ENCODE measurements at regions not wholly inside any gene's neighbourhood (a gene's known extent, or its start where the extent isn't known, plus 50 kb on each side); places are given as distances from the start of the nearest gene placed in this dataset.
A peak's percentile ranks its signal among the peaks of the same experiment; 100 is the strongest.

- Histone ChIP-seq H3K27me3 (ENCODE audit: low read depth) (peaks cover 3% of the 10 kb centered on the region; the same call in 1 of the 2 replicates), H3K9me3 (no peaks in the 10 kb centered on the region), H3K36me3 (replicated peaks) (no peaks in the 10 kb centered on the region), H3K4me1 (no peaks in the 10 kb centered on the region), H3K4me3 (no peak overlapping the region)
- in situ Hi-C loops (cut with MboI; ENCODE audit: low sequenced_read_pairs): no loop called here
- peak in 1 of 2 experiments; percentile 18 for DNase-seq (ENCODE audit: low spot score in 2 of 2)
Observed at GRCh38 chr9:4435197-4435596, 55.1 kb upstream of the SLC1A1 start.

DNA sequence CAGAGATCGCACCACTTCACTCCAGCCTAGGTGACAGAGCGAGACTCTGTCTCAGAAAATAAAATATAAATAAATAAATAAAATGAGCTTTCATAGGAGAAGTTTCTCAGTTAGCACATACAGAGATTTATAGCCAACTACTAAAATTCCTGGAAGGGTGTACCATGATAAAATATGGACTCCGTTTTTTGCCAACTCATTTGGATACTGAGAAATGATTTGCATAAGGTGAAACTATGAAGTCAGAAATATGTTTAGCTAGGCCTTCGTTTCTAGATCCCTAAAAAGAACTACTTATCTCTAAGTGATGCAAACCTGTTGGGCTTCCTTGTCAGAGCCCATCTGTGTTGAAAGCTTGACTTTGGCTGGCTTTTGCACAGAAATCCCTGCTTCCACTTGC, 56.9 kb upstream of the SLC1A1 start:
- Histone ChIP-seq H3K36me3 (replicated peaks) (no peaks in the 10 kb centered on the region), H3K4me1 (no peaks in the 10 kb centered on the region), H3K4me3 (no peak overlapping the region), H3K9me3 (no peaks in the 10 kb centered on the region), H3K27me3 (ENCODE audit: low read depth) (no peaks in the 10 kb centered on the region)
- in situ Hi-C loops (cut with MboI; ENCODE audit: low sequenced_read_pairs): no loop called here
- no peak for DNase-seq (ENCODE audit: low spot score in 2 of 2)

GRCh38 chr9:4430432-4431261, 59.6 kb upstream of the SLC1A1 start:
- no peak for DNase-seq (ENCODE audit: low spot score in 2 of 2)
- no peaks in the 10 kb centered on the region for H3K27me3 ChIP-seq (ENCODE audit: low read depth)
- no peaks in the 10 kb centered on the region for H3K9me3 ChIP-seq
- in situ Hi-C loops (cut with MboI; ENCODE audit: low sequenced_read_pairs): no loop called here
- H3K4me1 ChIP-seq: no peaks in the 10 kb centered on the region
- no peak overlapping the region for H3K4me3 ChIP-seq
- no peaks in the 10 kb centered on the region for H3K36me3 ChIP-seq (replicated peaks)

GRCh38 chr9:4425319-4426045, 64.8 kb upstream of the SLC1A1 start:
- Histone ChIP-seq H3K36me3 (replicated peaks) (no peaks in the 10 kb centered on the region), H3K27me3 (ENCODE audit: low read depth) (no peaks in the 10 kb centered on the region), H3K9me3 (no peaks in the 10 kb centered on the region), H3K4me1 (no peaks in the 10 kb centered on the region), H3K4me3 (no peak overlapping the region)
- DNase-seq (ENCODE audit: low spot score in 2 of 2): no peak
- in situ Hi-C loops (cut with MboI; ENCODE audit: low sequenced_read_pairs): no loop called here

DNA sequence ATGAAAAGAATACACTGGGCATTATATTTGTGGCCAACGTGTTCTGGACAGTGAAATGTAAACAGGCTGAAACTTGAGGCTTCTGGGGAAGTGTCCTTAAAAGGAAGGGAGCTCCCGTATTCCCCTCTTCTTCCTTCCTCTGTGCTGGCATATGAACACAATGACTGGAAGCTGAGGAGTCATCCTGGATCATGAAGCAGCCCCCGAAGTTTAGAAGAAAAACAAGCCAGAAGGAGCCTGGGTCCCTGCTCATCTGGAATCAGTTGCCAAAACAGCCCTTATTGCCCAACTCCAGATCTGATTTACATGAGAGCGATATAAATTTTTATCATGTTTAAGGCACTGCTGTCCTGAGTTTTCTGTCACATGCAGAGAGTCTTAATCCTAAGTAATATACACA, 65.4 kb upstream of the SLC1A1 start:
- DNase-seq (ENCODE audit: low spot score in 2 of 2): no peak
- H3K27me3 ChIP-seq (ENCODE audit: low read depth): no peaks in the 10 kb centered on the region
- H3K36me3 ChIP-seq (replicated peaks): no peaks in the 10 kb centered on the region
- in situ Hi-C loops (cut with MboI; ENCODE audit: low sequenced_read_pairs): no loop called here
- H3K9me3 ChIP-seq: no peaks in the 10 kb centered on the region
- no peaks in the 10 kb centered on the region for H3K4me1 ChIP-seq
- H3K4me3 ChIP-seq: no peak overlapping the region

- no peaks in the 10 kb centered on the region for H3K36me3 ChIP-seq (replicated peaks)
Observed at GRCh38 chr9:4424038-4424437, 66.2 kb upstream of the SLC1A1 start.

GRCh38 chr9:4423207-4423610, 67.1 kb upstream of the SLC1A1 start:
- in situ Hi-C loops (cut with MboI; ENCODE audit: low sequenced_read_pairs): no loop called here
- no peak overlapping the region for H3K4me3 ChIP-seq
- H3K4me1 ChIP-seq: peaks cover 2% of the 10 kb centered on the region; the same call in 1 of the 2 replicates
- no peaks in the 10 kb centered on the region for H3K36me3 ChIP-seq (replicated peaks)
- H3K27me3 ChIP-seq (ENCODE audit: low read depth): no peaks in the 10 kb centered on the region
- no peaks in the 10 kb centered on the region for H3K9me3 ChIP-seq
- DNase-seq (ENCODE audit: low spot score in 2 of 2): no peak

More at GRCh38 chr9:4424038-4424437, 66.2 kb upstream of the SLC1A1 start:
- H3K27me3 ChIP-seq (ENCODE audit: low read depth): no peaks in the 10 kb centered on the region
- no peak for DNase-seq (ENCODE audit: low spot score in 2 of 2)
- no peaks in the 10 kb centered on the region for H3K9me3 ChIP-seq
- in situ Hi-C loops (cut with MboI; ENCODE audit: low sequenced_read_pairs): no loop called here
- H3K4me1 ChIP-seq: no peaks in the 10 kb centered on the region
- no peak overlapping the region for H3K4me3 ChIP-seq

GRCh38 chr9:4422495-4422894, 67.8 kb upstream of the SLC1A1 start:
- H3K9me3 ChIP-seq: no peaks in the 10 kb centered on the region
- no peak for DNase-seq (ENCODE audit: low spot score in 2 of 2)
- H3K4me3 ChIP-seq: no peak overlapping the region
- H3K27me3 ChIP-seq (ENCODE audit: low read depth): no peaks in the 10 kb centered on the region
- in situ Hi-C loops (cut with MboI; ENCODE audit: low sequenced_read_pairs): no loop called here
- peaks cover 9% of the 10 kb centered on the region for H3K4me1 ChIP-seq
- no peaks in the 10 kb centered on the region for H3K36me3 ChIP-seq (replicated peaks)

GRCh38 chr9:4421847-4422246, 68.4 kb upstream of the SLC1A1 start:
- Histone ChIP-seq H3K4me1 (peaks cover 12% of the 10 kb centered on the region), H3K36me3 (replicated peaks) (no peaks in the 10 kb centered on the region), H3K9me3 (no peaks in the 10 kb centered on the region), H3K4me3 (no peak overlapping the region), H3K27me3 (ENCODE audit: low read depth) (no peaks in the 10 kb centered on the region)
- no peak for DNase-seq (ENCODE audit: low spot score in 2 of 2)
- in situ Hi-C loops (cut with MboI; ENCODE audit: low sequenced_read_pairs): no loop called here

GRCh38 chr9:4420351-4420750, 69.9 kb upstream of the SLC1A1 start:
- DNase-seq (ENCODE audit: low spot score in 2 of 2): no peak
- in situ Hi-C loops (cut with MboI; ENCODE audit: low sequenced_read_pairs): no loop called here
- H3K4me1 ChIP-seq: peaks cover 12% of the 10 kb centered on the region
- no peaks in the 10 kb centered on the region for H3K9me3 ChIP-seq
- H3K27me3 ChIP-seq (ENCODE audit: low read depth): no peaks in the 10 kb centered on the region
- H3K36me3 ChIP-seq (replicated peaks): no peaks in the 10 kb centered on the region
- H3K4me3 ChIP-seq: no peak overlapping the region

- Histone ChIP-seq H3K4me3 (no peak overlapping the region), H3K9me3 (no peaks in the 10 kb centered on the region), H3K27me3 (ENCODE audit: low read depth) (no peaks in the 10 kb centered on the region), H3K4me1 (peaks cover 12% of the 10 kb centered on the region), H3K36me3 (replicated peaks) (no peaks in the 10 kb centered on the region)
- in situ Hi-C loops (cut with MboI; ENCODE audit: low sequenced_read_pairs): no loop called here
- peak in 1 of 2 experiments; percentile 39 for DNase-seq (ENCODE audit: low spot score in 2 of 2)
Observed at GRCh38 chr9:4417578-4418325, 72.5 kb upstream of the SLC1A1 start.

DNA sequence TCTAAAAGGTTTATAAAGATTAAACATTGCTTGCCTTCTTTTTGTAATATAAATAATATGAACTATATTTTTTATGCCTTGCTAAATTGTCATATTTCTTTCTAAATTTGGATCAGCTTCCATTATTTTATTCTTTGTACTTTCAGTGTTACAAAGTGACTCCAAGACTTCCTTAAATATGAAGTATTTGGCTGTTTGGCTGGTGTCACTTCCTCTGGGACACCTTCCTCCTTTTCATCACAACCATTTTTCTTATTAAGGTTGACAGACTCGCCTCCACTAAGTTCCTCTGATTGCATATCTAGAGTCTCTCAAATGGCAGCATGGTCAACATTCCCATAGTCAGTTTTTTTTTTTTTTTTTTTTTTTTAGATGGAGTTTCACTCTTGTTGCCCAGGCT, 73.8 kb upstream of the SLC1A1 start:
- Histone ChIP-seq H3K36me3 (replicated peaks) (no peaks in the 10 kb centered on the region), H3K4me3 (no peak overlapping the region), H3K4me1 (peaks cover 12% of the 10 kb centered on the region), H3K27me3 (ENCODE audit: low read depth) (no peaks in the 10 kb centered on the region), H3K9me3 (no peaks in the 10 kb centered on the region)
- no peak for DNase-seq (ENCODE audit: low spot score in 2 of 2)
- in situ Hi-C loops (cut with MboI; ENCODE audit: low sequenced_read_pairs): no loop called here

- H3K4me1 ChIP-seq: peaks cover 12% of the 10 kb centered on the region
- in situ Hi-C loops (cut with MboI; ENCODE audit: low sequenced_read_pairs): no loop called here
- H3K36me3 ChIP-seq (replicated peaks): no peaks in the 10 kb centered on the region
- H3K4me3 ChIP-seq: no peak overlapping the region
- no peak for DNase-seq (ENCODE audit: low spot score in 2 of 2)
- no peaks in the 10 kb centered on the region for H3K27me3 ChIP-seq (ENCODE audit: low read depth)
- no peaks in the 10 kb centered on the region for H3K9me3 ChIP-seq
Observed at GRCh38 chr9:4415281-4415680, 75.0 kb upstream of the SLC1A1 start.

GRCh38 chr9:4413856-4414255, 76.4 kb upstream of the SLC1A1 start:
- peaks cover 12% of the 10 kb centered on the region for H3K4me1 ChIP-seq
- in situ Hi-C loops (cut with MboI; ENCODE audit: low sequenced_read_pairs): no loop called here
- DNase-seq (ENCODE audit: low spot score in 2 of 2): no peak
- no peaks in the 10 kb centered on the region for H3K36me3 ChIP-seq (replicated peaks)
- no peaks in the 10 kb centered on the region for H3K9me3 ChIP-seq
- no peaks in the 10 kb centered on the region for H3K27me3 ChIP-seq (ENCODE audit: low read depth)
- no peak overlapping the region for H3K4me3 ChIP-seq
